Transverse colon (tissue), 4 donors: ENCODE measurements at regions not wholly inside any gene's neighbourhood (a gene's known extent, or its start where the extent isn't known, plus 50 kb on each side); places are given as distances from the start of the nearest gene placed in this dataset.

Source experiments
- EP300 ChIP-seq: sonication (generic); formaldehyde crosslinking; IDR thresholded peaks from one replicate; pipeline ENCODE4 v1.6.1; 2017; ENCODE audit warnings: antibody characterized with exemption, low read depth
- POLR2A ChIP-seq: fragments of 450-650 bp; IDR thresholded peaks from one replicate; pipeline ENCODE4 v1.6.1; 2016; ENCODE audit warnings: antibody characterized with exemption, mild to moderate bottlenecking, moderate library complexity
- POLR2AphosphoS5 ChIP-seq, 3 donors: sonication (generic); formaldehyde crosslinking; IDR thresholded peaks; one replicate each; pipeline ENCODE4 v1.6.1; 2016; ENCODE audit warnings: antibody characterized with exemption in 3 of 3
- TF ChIP-seq, protein P1 (sequence below), 5 experiments: fragments of 200-600 bp in 3 of 5; fragments of 450-650 bp in 2 of 5; sonication (generic) in 3 of 5; IDR thresholded peaks; 1 replicate in 2 of 5; 2 replicates in 3 of 5; pipeline ENCODE4 v1.5.1; 2016 to 2017; ENCODE audit warnings: antibody characterized with exemption in 5 of 5, inconsistent platforms in 3 of 5, mild to moderate bottlenecking in 2 of 5, moderate library complexity in 1 of 5

DNA sequence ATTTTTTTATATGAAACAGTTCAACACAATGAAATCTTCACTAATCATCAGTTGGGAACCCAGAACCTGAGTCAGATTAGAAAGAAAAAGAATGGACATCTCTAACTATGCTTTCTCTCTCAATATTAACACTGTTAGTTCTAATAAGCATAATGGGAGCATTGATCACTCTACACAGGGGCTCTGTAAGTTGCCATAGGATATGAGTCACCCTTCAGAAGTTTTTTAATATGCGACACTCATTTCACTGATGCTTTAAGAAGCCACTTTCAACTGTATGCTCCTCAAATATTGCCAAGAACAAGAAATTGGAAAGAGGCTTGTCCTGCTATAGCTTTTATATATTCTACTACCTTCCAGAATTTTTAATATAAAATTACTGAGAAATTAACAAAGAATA lies 187.0 kb downstream of the AASDH start:
- TF ChIP-seq, protein P1, sequence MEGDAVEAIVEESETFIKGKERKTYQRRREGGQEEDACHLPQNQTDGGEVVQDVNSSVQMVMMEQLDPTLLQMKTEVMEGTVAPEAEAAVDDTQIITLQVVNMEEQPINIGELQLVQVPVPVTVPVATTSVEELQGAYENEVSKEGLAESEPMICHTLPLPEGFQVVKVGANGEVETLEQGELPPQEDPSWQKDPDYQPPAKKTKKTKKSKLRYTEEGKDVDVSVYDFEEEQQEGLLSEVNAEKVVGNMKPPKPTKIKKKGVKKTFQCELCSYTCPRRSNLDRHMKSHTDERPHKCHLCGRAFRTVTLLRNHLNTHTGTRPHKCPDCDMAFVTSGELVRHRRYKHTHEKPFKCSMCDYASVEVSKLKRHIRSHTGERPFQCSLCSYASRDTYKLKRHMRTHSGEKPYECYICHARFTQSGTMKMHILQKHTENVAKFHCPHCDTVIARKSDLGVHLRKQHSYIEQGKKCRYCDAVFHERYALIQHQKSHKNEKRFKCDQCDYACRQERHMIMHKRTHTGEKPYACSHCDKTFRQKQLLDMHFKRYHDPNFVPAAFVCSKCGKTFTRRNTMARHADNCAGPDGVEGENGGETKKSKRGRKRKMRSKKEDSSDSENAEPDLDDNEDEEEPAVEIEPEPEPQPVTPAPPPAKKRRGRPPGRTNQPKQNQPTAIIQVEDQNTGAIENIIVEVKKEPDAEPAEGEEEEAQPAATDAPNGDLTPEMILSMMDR (IDR thresholded peaks at IDR 0.05), result no peak
- TF ChIP-seq POLR2AphosphoS5 (IDR thresholded peaks at IDR 0.05), result no peak
- no peak for TF ChIP-seq POLR2A
- no peak for TF ChIP-seq EP300
